HFFc6 (cell line): ENCODE measurements at regions not wholly inside any gene's neighbourhood (a gene's known extent, or its start where the extent isn't known, plus 50 kb on each side); places are given as distances from the start of the nearest gene placed in this dataset.

ENCODE experiments used
- DNase-seq: peaks from one replicate; pipeline ENCODE4 v3.0.0-alpha.2; 2018
- H3K27ac Mint-ChIP-seq: 2 replicates; pipeline ENCODE4 v1.8.0; 2020; ENCODE audit warnings: mild to moderate bottlenecking, mixed read lengths
- H3K27me3 Mint-ChIP-seq: 2 replicates; pipeline ENCODE4 v1.8.0; 2021; ENCODE audit warnings: mild to moderate bottlenecking, moderate library complexity, mixed read lengths; ENCODE audit not compliant: insufficient read depth
- H3K36me3 Mint-ChIP-seq: 2 replicates; pipeline ENCODE4 v1.8.0; 2021; ENCODE audit warnings: low read depth, mixed read lengths
- H3K4me1 Mint-ChIP-seq: 2 replicates; pipeline ENCODE4 v1.8.0; 2020; ENCODE audit warnings: low read depth, mixed read lengths
- H3K4me3 Mint-ChIP-seq: 2 replicates; pipeline ENCODE4 v1.8.0; 2020; ENCODE audit warnings: mild to moderate bottlenecking, moderate library complexity, mixed read lengths
- H3K9me3 Mint-ChIP-seq: 2 replicates; pipeline ENCODE4 v1.8.0; 2020; ENCODE audit warnings: mild to moderate bottlenecking, mixed read lengths
- CTCF ChIP-seq: fragments of 200-600 bp; sonication (generic); IDR thresholded peaks from 2 replicates; pipeline ENCODE4 v1.5.0; 2021; ENCODE audit warnings: antibody characterized with exemption, mild to moderate bottlenecking

GRCh38 chr2:22283436-22283835 is 1101.5 kb upstream of the KLHL29 start:
- peaks cover 21% of the 10 kb centered on the region for H3K9me3 Mint-ChIP-seq
- no peak for DNase-seq
- H3K4me3 Mint-ChIP-seq: no peak overlapping the region
- no peak overlapping the region for H3K27ac Mint-ChIP-seq
- H3K4me1 Mint-ChIP-seq: no peaks in the 10 kb centered on the region
- TF ChIP-seq CTCF: no peak
- no peaks in the 10 kb centered on the region for H3K27me3 Mint-ChIP-seq
- no peaks in the 10 kb centered on the region for H3K36me3 Mint-ChIP-seq

- Mint-ChIP-seq H3K36me3 (peaks cover 8% of the 10 kb centered on the region; the same call in 1 of the 2 replicates), H3K9me3 (peaks cover 35% of the 10 kb centered on the region), H3K4me1 (no peaks in the 10 kb centered on the region), H3K4me3 (no peak overlapping the region), H3K27me3 (no peaks in the 10 kb centered on the region), H3K27ac (no peak overlapping the region)
- DNase-seq: no peak
- no peak for TF ChIP-seq CTCF
These were observed 1094.7 kb upstream of the KLHL29 start for GRCh38 chr2:22290302-22290701.

GRCh38 chr2:22290909-22291473 is 1094.0 kb upstream of the KLHL29 start:
- H3K9me3 Mint-ChIP-seq: peaks cover 40% of the 10 kb centered on the region
- H3K27me3 Mint-ChIP-seq: no peaks in the 10 kb centered on the region
- DNase-seq: no peak
- no peaks in the 10 kb centered on the region for H3K4me1 Mint-ChIP-seq
- H3K4me3 Mint-ChIP-seq: no peak overlapping the region
- H3K27ac Mint-ChIP-seq: no peak overlapping the region
- peaks cover 8% of the 10 kb centered on the region; the same call in 1 of the 2 replicates for H3K36me3 Mint-ChIP-seq
- no peak for TF ChIP-seq CTCF

- Mint-ChIP-seq H3K4me1 (no peaks in the 10 kb centered on the region), H3K36me3 (no peaks in the 10 kb centered on the region), H3K9me3 (peaks cover 33% of the 10 kb centered on the region), H3K4me3 (no peak overlapping the region), H3K27me3 (no peaks in the 10 kb centered on the region), H3K27ac (no peak overlapping the region)
- TF ChIP-seq CTCF: no peak
- DNase-seq: no peak
These were observed 1083.8 kb upstream of the KLHL29 start for GRCh38 chr2:22301228-22301627.

GRCh38 chr2:22326250-22326649 is 1058.7 kb upstream of the KLHL29 start:
- Mint-ChIP-seq H3K36me3 (no peaks in the 10 kb centered on the region), H3K4me3 (no peak overlapping the region), H3K27ac (no peak overlapping the region), H3K9me3 (peaks cover 40% of the 10 kb centered on the region), H3K4me1 (no peaks in the 10 kb centered on the region), H3K27me3 (no peaks in the 10 kb centered on the region)
- TF ChIP-seq CTCF: no peak
- no peak for DNase-seq
